Spinal cord (tissue), 9 donors: ENCODE measurements at regions not wholly inside any gene's neighbourhood (a gene's known extent, or its start where the extent isn't known, plus 50 kb on each side); places are given as distances from the start of the nearest gene placed in this dataset.

Experiments used
- DNase-seq, 6 donors: peaks; one replicate each; pipeline versions ENCODE4 v3.0.0 to v3.0.0-alpha.2; 2013 to 2015; ENCODE audit warnings: low spot score in 6 of 6, low read depth in 4 of 6
- H3K27ac ChIP-seq: one replicate; pipeline ENCODE4 v1.5.1; 2013; ENCODE audit warnings: low read depth, low read length, control low read depth
- H3K27me3 ChIP-seq: one replicate; pipeline ENCODE4 v1.6.1; 2013; ENCODE audit warnings: low read length; ENCODE audit not compliant: control insufficient read depth, insufficient read depth
- H3K36me3 ChIP-seq: one replicate; pipeline ENCODE4 v1.6.1; 2013; ENCODE audit warnings: low read length; ENCODE audit not compliant: control insufficient read depth, insufficient read depth
- H3K4me1 ChIP-seq: one replicate; pipeline ENCODE4 v1.6.1; 2013; ENCODE audit warnings: low read length; ENCODE audit not compliant: control insufficient read depth, insufficient read depth
- H3K4me3 ChIP-seq: one replicate; pipeline ENCODE4 v1.5.1; 2013; ENCODE audit warnings: low read depth, low read length, control low read depth
- H3K9me3 ChIP-seq: one replicate; pipeline ENCODE4 v1.6.1; 2013; ENCODE audit warnings: low read length; ENCODE audit not compliant: control insufficient read depth, insufficient read depth
- WGBS: methylation state at CpG from one replicate; pipeline ENCODE4 v1.1.5; 2013; ENCODE audit warnings: missing lambda C conversion rate; ENCODE audit not compliant: insufficient coverage; 5-methylcytosine and 5-hydroxymethylcytosine counted together
- donor health status: healthy.

GRCh38 chr3:127092368-127092767 is 100.6 kb upstream of the PRR23E start:
- Histone ChIP-seq H3K4me3 (no peak overlapping the region), H3K27ac (no peak overlapping the region), H3K27me3 (no peaks in the 10 kb centered on the region), H3K9me3 (peaks cover 6% of the 10 kb centered on the region), H3K4me1 (peaks cover 17% of the 10 kb centered on the region), H3K36me3 (no peaks in the 10 kb centered on the region)
- no peak for DNase-seq
- WGBS: 90% methylated on average over 4 of the region's 4 CpGs

DNA sequence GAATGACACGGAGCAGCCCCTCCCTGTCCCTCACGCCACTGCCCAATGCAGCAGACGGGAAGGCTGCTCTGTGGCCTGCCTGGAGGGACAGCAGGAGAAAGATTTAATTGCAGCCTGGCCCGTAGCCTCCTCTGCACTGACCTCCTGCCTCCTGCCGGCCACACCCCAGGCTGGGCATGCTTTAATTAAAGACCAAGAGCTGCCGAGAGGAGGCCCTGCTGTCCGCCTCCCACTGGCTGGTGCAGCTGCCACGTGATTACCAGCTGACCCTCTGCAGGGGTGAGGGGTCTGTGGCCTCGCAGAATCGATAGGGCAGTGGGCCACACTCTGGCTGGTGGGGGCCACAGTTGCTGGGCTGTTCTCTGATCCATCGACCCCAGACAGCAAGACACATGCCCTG is 100.2 kb upstream of the PRR23E start:
- peaks cover 6% of the 10 kb centered on the region for H3K9me3 ChIP-seq
- 52% methylated on average over 11 of the region's 11 CpGs for WGBS
- H3K4me1 ChIP-seq: peaks cover 17% of the 10 kb centered on the region
- no peak overlapping the region for H3K27ac ChIP-seq
- no peaks in the 10 kb centered on the region for H3K27me3 ChIP-seq
- DNase-seq: no peak
- H3K36me3 ChIP-seq: no peaks in the 10 kb centered on the region
- H3K4me3 ChIP-seq: no peak overlapping the region

DNA sequence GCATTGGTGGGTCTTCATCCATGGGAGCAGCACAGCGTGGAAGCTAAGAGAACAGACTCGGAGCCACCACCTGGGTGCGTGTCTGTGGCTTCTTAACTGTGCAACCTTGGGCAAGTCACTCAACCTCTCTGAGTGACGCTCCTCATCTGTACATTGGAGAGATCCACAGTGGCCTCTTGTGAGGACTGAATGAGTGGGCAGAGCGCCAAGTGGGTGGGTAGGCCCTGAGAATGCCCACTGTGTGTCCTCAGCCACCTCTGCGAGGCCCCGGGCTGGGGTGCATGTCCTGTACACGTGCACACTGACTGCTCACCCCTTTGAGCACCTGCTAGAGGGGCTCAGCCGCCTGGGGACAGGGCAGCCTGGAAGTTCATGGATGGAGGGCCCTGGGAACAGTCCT is 99.6 kb upstream of the PRR23E start:
- WGBS: 83% methylated on average over 9 of the region's 9 CpGs
- peaks cover 6% of the 10 kb centered on the region for H3K9me3 ChIP-seq
- no peak overlapping the region for H3K4me3 ChIP-seq
- no peaks in the 10 kb centered on the region for H3K27me3 ChIP-seq
- H3K36me3 ChIP-seq: no peaks in the 10 kb centered on the region
- no peak for DNase-seq
- H3K27ac ChIP-seq: no peak overlapping the region
- peaks cover 17% of the 10 kb centered on the region for H3K4me1 ChIP-seq

DNA sequence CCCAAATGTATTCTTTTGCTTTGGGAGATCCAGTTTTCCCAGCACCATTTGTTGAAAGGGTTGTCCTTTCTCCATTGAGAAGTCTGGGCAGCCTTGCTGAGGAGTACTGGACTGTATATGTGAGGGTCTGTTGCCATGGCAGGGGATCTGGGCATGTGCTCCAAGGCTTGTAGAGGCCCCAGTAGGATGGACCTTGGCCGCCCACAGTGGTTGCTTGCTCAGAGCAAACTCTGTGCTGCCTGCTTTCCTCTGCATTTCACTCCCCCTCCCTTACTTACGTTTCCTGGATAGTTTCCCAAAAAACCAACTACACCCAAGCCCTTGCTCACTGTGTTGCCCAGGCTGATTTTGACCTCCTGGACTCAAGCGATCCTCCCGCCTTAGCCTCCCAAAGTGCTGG is 97.2 kb upstream of the PRR23E start:
- Histone ChIP-seq H3K27ac (no peak overlapping the region), H3K9me3 (peaks cover 6% of the 10 kb centered on the region), H3K4me1 (peaks cover 11% of the 10 kb centered on the region), H3K36me3 (no peaks in the 10 kb centered on the region), H3K4me3 (no peak overlapping the region), H3K27me3 (no peaks in the 10 kb centered on the region)
- 96% methylated on average over 2 of the region's 4 CpGs for WGBS
- no peak for DNase-seq

- peaks cover 6% of the 10 kb centered on the region for H3K9me3 ChIP-seq
- H3K36me3 ChIP-seq: no peaks in the 10 kb centered on the region
- DNase-seq: no peak
- WGBS: 68% methylated on average over 9 of the region's 11 CpGs
- no peaks in the 10 kb centered on the region for H3K27me3 ChIP-seq
- H3K4me1 ChIP-seq: peaks cover 11% of the 10 kb centered on the region
- H3K27ac ChIP-seq: no peak overlapping the region
- H3K4me3 ChIP-seq: no peak overlapping the region
These were observed 96.5 kb upstream of the PRR23E start for GRCh38 chr3:127096256-127097071.

GRCh38 chr3:127097072-127097405 is 95.9 kb upstream of the PRR23E start:
- Histone ChIP-seq H3K27ac (no peak overlapping the region), H3K36me3 (no peaks in the 10 kb centered on the region), H3K9me3 (peaks cover 6% of the 10 kb centered on the region), H3K4me1 (peaks cover 11% of the 10 kb centered on the region), H3K27me3 (no peaks in the 10 kb centered on the region), H3K4me3 (no peak overlapping the region)
- no peak for DNase-seq
- 57% methylated on average over 4 of the region's 4 CpGs for WGBS

DNA sequence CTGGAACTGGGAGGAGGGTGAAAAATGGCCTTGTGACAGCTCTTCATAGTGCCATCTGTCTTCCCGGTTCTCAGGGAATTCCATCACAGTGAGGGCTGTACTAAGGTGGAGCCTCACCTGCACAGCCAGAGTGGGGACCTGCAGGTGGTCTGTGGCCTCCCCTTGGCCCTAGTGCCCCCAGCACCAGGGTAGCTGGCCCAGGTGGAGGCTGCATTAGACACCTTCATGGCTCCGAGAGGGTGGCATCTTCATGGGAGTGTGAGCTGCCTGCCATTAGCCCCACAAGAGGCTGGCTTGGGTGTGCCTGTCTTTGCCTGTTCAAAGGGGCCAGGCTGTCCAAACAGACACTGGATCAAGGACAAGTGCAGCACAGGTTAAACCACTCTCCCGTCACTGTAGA is 95.5 kb upstream of the PRR23E start:
- Histone ChIP-seq H3K36me3 (no peaks in the 10 kb centered on the region), H3K9me3 (peaks cover 6% of the 10 kb centered on the region), H3K4me3 (no peak overlapping the region), H3K27ac (no peak overlapping the region), H3K27me3 (no peaks in the 10 kb centered on the region), H3K4me1 (peaks cover 11% of the 10 kb centered on the region)
- DNase-seq: no peak
- WGBS: 55% methylated on average over 2 of the region's 3 CpGs

DNA sequence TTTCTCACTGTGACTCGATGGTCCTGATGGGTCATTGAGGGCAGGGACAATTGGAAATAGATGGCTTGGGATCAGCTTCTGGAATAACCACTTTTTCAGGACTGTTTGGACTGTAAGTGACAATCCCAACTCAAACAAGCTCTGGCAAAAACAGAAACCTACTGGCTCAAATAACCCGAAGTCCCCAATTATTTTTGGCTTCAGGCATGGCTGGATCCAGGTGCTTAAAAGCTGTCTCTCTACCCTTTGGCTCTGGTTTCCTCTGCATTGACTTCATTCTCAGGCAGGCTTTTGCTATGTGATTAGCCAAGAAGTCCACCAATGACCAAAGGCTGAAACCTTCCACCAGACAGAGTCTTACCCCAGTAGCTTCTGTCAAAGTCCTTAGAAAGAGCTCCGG is 92.9 kb upstream of the PRR23E start:
- peaks cover 6% of the 10 kb centered on the region for H3K4me1 ChIP-seq
- 100% methylated on average over 2 of the region's 3 CpGs for WGBS
- no peak overlapping the region for H3K27ac ChIP-seq
- H3K4me3 ChIP-seq: no peak overlapping the region
- no peaks in the 10 kb centered on the region for H3K27me3 ChIP-seq
- DNase-seq: no peak
- no peaks in the 10 kb centered on the region for H3K36me3 ChIP-seq
- peaks cover 6% of the 10 kb centered on the region for H3K9me3 ChIP-seq

GRCh38 chr3:127100459-127101410 is 92.2 kb upstream of the PRR23E start:
- 80% methylated on average over 15 of the region's 18 CpGs for WGBS

More at GRCh38 chr3:127100459-127101410, 92.2 kb upstream of the PRR23E start:
- Histone ChIP-seq H3K36me3 (no peaks in the 10 kb centered on the region), H3K27me3 (no peaks in the 10 kb centered on the region), H3K4me3 (no peak overlapping the region), H3K27ac (no peak overlapping the region), H3K9me3 (peaks cover under 1% of the 10 kb centered on the region), H3K4me1 (peaks cover 6% of the 10 kb centered on the region)
- no peak for DNase-seq
